Glutamatergic neuron (in vitro differentiated cells): ENCODE measurements at regions not wholly inside any gene's neighbourhood (a gene's known extent, or its start where the extent isn't known, plus 50 kb on each side); places are given as distances from the start of the nearest gene placed in this dataset.

ENCODE experiments used
- DNase-seq: peaks from one replicate; pipeline ENCODE4 v3.0.0; 2022
- H3K27ac Mint-ChIP-seq: one replicate; pipeline ENCODE4 v1.8.0; 2020; ENCODE audit warnings: mild to moderate bottlenecking, mixed read lengths, inconsistent platforms; ENCODE audit not compliant: unreplicated experiment
- H3K27me3 Mint-ChIP-seq: one replicate; pipeline ENCODE4 v1.8.0; 2020; ENCODE audit warnings: mild to moderate bottlenecking, moderate library complexity, mixed read lengths, inconsistent platforms; ENCODE audit not compliant: unreplicated experiment
- H3K36me3 Mint-ChIP-seq: one replicate; pipeline ENCODE4 v1.8.0; 2020; ENCODE audit warnings: mild to moderate bottlenecking, mixed read lengths, inconsistent platforms; ENCODE audit not compliant: unreplicated experiment
- H3K4me1 Mint-ChIP-seq: one replicate; pipeline ENCODE4 v1.8.0; 2020; ENCODE audit warnings: mild to moderate bottlenecking, low read depth, mixed read lengths, inconsistent platforms; ENCODE audit not compliant: unreplicated experiment
- H3K4me3 Mint-ChIP-seq: one replicate; pipeline ENCODE4 v1.8.0; 2020; ENCODE audit warnings: mild to moderate bottlenecking, mixed read lengths, inconsistent platforms; ENCODE audit not compliant: unreplicated experiment
- H3K9me3 Mint-ChIP-seq: one replicate; pipeline ENCODE4 v1.8.0; 2020; ENCODE audit warnings: mild to moderate bottlenecking, moderate library complexity, mixed read lengths, inconsistent platforms; ENCODE audit not compliant: unreplicated experiment
- TF ChIP-seq, protein P1 (sequence below): fragments of 200-600 bp; sonication (generic); IDR thresholded peaks from one replicate; pipeline ENCODE4 v1.5.0; 2021; ENCODE audit not compliant: partially characterized antibody, unreplicated experiment

DNA sequence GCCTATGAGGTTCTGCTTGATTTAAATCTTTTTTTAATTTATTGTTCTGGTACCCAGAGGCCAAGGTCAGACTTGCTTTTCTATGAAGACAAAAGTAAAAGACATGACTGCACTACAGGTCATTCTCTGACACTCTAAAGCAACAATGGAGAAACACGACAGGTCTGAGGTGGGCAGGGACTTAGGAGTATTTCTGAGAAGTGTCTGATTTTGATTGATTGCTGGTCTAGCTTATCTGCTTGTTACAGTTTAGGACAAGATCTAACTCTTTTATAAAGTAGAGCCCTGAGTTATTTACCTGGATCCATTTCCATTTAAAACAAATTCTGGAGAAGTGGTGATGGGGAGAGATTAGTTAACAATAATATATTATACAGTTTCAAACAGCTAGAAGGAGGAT, 115.2 kb upstream of the STT3B start:
- DNase-seq, result no peak
- Mint-ChIP-seq H3K9me3 (no peaks in the 10 kb centered on the region), H3K36me3 (peaks cover 7% of the 10 kb centered on the region), H3K4me3 (no peak overlapping the region), H3K27ac (no peak overlapping the region), H3K27me3 (peaks cover 4% of the 10 kb centered on the region), H3K4me1 (no peaks in the 10 kb centered on the region)
- TF ChIP-seq, protein P1, sequence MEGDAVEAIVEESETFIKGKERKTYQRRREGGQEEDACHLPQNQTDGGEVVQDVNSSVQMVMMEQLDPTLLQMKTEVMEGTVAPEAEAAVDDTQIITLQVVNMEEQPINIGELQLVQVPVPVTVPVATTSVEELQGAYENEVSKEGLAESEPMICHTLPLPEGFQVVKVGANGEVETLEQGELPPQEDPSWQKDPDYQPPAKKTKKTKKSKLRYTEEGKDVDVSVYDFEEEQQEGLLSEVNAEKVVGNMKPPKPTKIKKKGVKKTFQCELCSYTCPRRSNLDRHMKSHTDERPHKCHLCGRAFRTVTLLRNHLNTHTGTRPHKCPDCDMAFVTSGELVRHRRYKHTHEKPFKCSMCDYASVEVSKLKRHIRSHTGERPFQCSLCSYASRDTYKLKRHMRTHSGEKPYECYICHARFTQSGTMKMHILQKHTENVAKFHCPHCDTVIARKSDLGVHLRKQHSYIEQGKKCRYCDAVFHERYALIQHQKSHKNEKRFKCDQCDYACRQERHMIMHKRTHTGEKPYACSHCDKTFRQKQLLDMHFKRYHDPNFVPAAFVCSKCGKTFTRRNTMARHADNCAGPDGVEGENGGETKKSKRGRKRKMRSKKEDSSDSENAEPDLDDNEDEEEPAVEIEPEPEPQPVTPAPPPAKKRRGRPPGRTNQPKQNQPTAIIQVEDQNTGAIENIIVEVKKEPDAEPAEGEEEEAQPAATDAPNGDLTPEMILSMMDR, result no peak

DNA sequence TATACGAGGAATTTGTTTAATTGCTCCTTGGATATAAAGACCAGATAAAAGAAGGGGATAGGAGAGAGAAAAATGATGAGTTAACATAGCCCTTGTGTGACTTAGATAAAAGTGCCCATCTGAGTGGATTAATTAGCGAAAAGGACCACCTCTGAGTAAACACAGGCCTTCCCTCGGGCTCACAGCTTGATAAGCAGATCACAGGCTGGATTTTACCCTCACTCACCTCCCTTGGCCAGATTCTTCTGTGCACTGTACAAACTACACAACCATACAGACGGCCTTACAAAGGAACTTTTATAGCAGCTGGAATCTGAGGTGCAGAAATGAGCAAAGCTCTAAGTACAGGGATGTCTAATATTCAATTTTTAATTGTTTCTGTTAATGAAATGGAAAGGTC, 112.4 kb upstream of the STT3B start:
- Mint-ChIP-seq H3K4me3 (no peak overlapping the region), H3K4me1 (peaks cover 6% of the 10 kb centered on the region), H3K9me3 (no peaks in the 10 kb centered on the region), H3K27me3 (peaks cover 4% of the 10 kb centered on the region), H3K27ac (no peak overlapping the region), H3K36me3 (peaks cover 10% of the 10 kb centered on the region)
- no peak for DNase-seq
- TF ChIP-seq, protein P1, result no peak

DNA sequence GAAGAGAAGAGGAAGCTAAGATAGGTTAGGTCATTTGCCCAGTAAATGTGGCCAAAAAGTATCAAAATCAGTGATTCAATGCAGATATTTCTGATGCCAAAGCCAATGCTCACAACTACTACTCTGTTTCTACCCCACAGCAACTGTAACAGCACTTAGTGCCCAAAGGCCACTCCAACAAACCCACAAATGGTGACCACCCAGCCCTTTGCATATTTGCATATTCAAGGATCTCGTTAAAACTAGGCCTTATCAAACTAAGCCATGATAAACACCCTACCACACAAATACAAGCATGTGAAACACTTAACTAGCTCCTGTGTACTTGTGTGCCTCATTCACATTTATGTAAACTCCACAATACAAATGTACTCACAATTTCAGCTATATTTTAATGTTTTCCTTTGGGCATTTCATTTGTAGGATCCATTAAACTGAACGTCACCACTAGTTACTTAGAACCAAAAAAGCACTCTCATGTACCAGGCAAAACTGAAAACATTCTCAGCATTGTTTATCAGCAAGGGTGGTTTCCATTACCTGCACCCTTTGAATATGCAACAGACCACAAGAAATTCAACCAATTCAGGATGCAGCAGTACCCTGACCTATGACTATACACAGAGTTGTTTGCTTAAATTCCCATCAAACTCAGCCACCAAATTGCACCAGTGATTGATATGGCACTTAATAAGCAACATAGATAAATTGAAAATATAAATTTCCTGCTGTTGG, 111.2 kb upstream of the STT3B start:
- Mint-ChIP-seq H3K36me3 (peaks cover 13% of the 10 kb centered on the region), H3K9me3 (no peaks in the 10 kb centered on the region), H3K27ac (no peak overlapping the region), H3K4me1 (peaks cover 6% of the 10 kb centered on the region), H3K4me3 (no peak overlapping the region), H3K27me3 (peaks cover 4% of the 10 kb centered on the region)
- no peak for DNase-seq
- TF ChIP-seq, protein P1, result no peak

DNA sequence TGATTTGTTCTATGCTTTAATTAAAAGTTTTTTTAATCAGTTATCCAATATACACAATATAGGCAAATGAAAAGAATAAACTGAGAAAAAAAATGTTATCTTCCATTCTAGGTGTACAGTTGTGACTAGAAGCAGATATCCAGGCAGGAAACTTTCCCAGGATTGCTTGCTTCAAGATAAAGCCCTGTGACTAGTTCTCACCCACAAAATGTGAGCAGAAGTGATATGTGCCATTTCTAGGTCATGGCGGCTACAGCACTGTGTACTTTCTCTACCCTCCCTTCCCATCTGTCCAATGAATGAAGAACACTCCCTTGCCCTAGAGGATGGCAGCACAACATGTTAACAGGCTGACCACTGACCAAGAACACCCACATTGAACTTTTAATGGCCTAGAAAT, 110.5 kb upstream of the STT3B start:
- TF ChIP-seq, protein P1, result no peak
- Mint-ChIP-seq H3K4me1 (peaks cover 6% of the 10 kb centered on the region), H3K4me3 (no peak overlapping the region), H3K27ac (no peak overlapping the region), H3K36me3 (peaks cover 13% of the 10 kb centered on the region), H3K27me3 (peaks cover 4% of the 10 kb centered on the region), H3K9me3 (no peaks in the 10 kb centered on the region)
- no peak for DNase-seq

DNA sequence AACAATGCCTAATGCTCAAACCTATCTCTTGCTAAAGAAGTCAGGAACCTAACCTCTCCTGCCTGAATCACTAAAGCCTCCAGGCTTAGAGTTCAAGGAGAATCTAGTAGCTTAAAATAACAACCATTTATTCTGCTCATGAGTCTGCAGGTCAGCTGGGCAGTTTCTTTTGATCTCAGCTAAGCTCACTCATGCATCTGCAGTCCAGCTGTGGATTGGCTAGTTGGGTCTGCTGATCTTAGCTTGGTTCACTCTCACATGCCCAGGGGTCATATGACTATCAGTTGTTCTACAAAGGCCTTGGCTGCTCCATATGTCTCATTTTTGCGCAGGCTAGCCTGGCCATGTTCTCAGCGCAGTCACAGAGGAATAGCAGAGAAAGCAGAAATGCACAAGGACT, 109.2 kb upstream of the STT3B start:
- no peak overlapping the region for H3K27ac Mint-ChIP-seq
- no peak for DNase-seq
- TF ChIP-seq, protein P1, result no peak
- no peaks in the 10 kb centered on the region for H3K9me3 Mint-ChIP-seq
- H3K27me3 Mint-ChIP-seq, result peaks cover 4% of the 10 kb centered on the region
- H3K4me1 Mint-ChIP-seq, result peaks cover 6% of the 10 kb centered on the region
- H3K4me3 Mint-ChIP-seq, result no peak overlapping the region
- H3K36me3 Mint-ChIP-seq, result peaks cover 13% of the 10 kb centered on the region
